ENCODE measurements at regions not wholly inside any gene's neighbourhood (a gene's known extent, or its start where the extent isn't known, plus 50 kb on each side); places are given as distances from the start of the nearest gene placed in this dataset.

GRCh38 chr9:106577121-106577520 lies 285.8 kb upstream of the ZNF462 start:
- no peaks in the 10 kb centered on the region for H3K79me2 ChIP-seq (ENCODE audit: control insufficient read depth, insufficient read depth, low read length)
- no peak overlapping the region for H3K9ac ChIP-seq (ENCODE audit: control insufficient read depth, extremely low read depth, insufficient read depth, low read length)
- no peak overlapping the region for H2AFZ ChIP-seq (ENCODE audit: control insufficient read depth, low read length)
- no peak overlapping the region for H3K4me3 ChIP-seq (ENCODE audit: control insufficient read depth in 2 of 3, extremely low read depth in 1 of 3, insufficient read depth in 2 of 3, low read depth in 1 of 3, low read length in 3 of 3)
- no peak overlapping the region for H3K4me2 ChIP-seq (ENCODE audit: control insufficient read depth, extremely low read depth, insufficient read depth, low read depth, low read length)
- no peaks in the 10 kb centered on the region for H3K9me1 ChIP-seq (ENCODE audit: control insufficient read depth, extremely low read depth, insufficient read depth, low read length)
- H3K27ac ChIP-seq (ENCODE audit: control insufficient read depth, insufficient read depth, low read length): no peak overlapping the region
- no peaks in the 10 kb centered on the region for H3K4me1 ChIP-seq (ENCODE audit: control insufficient read depth, extremely low read depth, insufficient read depth, low read length)
- DNase-seq (ENCODE audit: low read depth, low spot score) (no peak), FAIRE-seq (no peak)
- H3K27me3 ChIP-seq (ENCODE audit: control insufficient read depth, extremely low read depth, insufficient read depth, low read length): no peaks in the 10 kb centered on the region
- H3K9me3 ChIP-seq (ENCODE audit: control insufficient read depth, low read depth, low read length): no peaks in the 10 kb centered on the region
- no peaks in the 10 kb centered on the region for H3K36me3 ChIP-seq (ENCODE audit: control insufficient read depth in 2 of 2, extremely low read depth in 1 of 2, insufficient read depth in 2 of 2, low read length in 2 of 2)
- dilution Hi-C loops (cut with MboI; ENCODE audit: extremely low pct_ligation_motif_present, low sequenced_read_pairs): loop anchor here (25.0 kb wide), 1 partner anchor 285 kb away; the partner anchor contains the start of gene ZNF462
- TF ChIP-seq EZH2 (IDR thresholded peaks at IDR 0.05; ENCODE audit: low read length) (no peak), CTCF (optimal IDR thresholded peaks at IDR 0.05 in 1 of 3, IDR thresholded peaks at IDR 0.05 in 1 of 3, conservative IDR thresholded peaks at IDR 0.05 in 1 of 3; ENCODE audit: extremely low read depth in 1 of 3, insufficient read depth in 2 of 3, low read length in 3 of 3) (no peak)
- no peaks in the 10 kb centered on the region for H4K20me1 ChIP-seq (ENCODE audit: control insufficient read depth, extremely low read depth, insufficient read depth, low read length)

- Histone ChIP-seq H3K36me3 (ENCODE audit: control insufficient read depth in 2 of 2, extremely low read depth in 1 of 2, insufficient read depth in 2 of 2, low read length in 2 of 2) (no peaks in the 10 kb centered on the region), H3K9me3 (ENCODE audit: control insufficient read depth, low read depth, low read length) (no peaks in the 10 kb centered on the region), H3K4me3 (ENCODE audit: control insufficient read depth in 2 of 3, extremely low read depth in 1 of 3, insufficient read depth in 2 of 3, low read depth in 1 of 3, low read length in 3 of 3) (no peak overlapping the region), H3K79me2 (ENCODE audit: control insufficient read depth, insufficient read depth, low read length) (no peaks in the 10 kb centered on the region), H2AFZ (ENCODE audit: control insufficient read depth, low read length) (no peak overlapping the region), H4K20me1 (ENCODE audit: control insufficient read depth, extremely low read depth, insufficient read depth, low read length) (no peaks in the 10 kb centered on the region), H3K9me1 (ENCODE audit: control insufficient read depth, extremely low read depth, insufficient read depth, low read length) (no peaks in the 10 kb centered on the region), H3K27me3 (ENCODE audit: control insufficient read depth, extremely low read depth, insufficient read depth, low read length) (no peaks in the 10 kb centered on the region), H3K4me1 (ENCODE audit: control insufficient read depth, extremely low read depth, insufficient read depth, low read length) (peaks cover 13% of the 10 kb centered on the region), H3K27ac (ENCODE audit: control insufficient read depth, insufficient read depth, low read length) (no peak overlapping the region), H3K4me2 (ENCODE audit: control insufficient read depth, extremely low read depth, insufficient read depth, low read depth, low read length) (no peak overlapping the region), H3K9ac (ENCODE audit: control insufficient read depth, extremely low read depth, insufficient read depth, low read length) (no peak overlapping the region)
- dilution Hi-C loops (cut with MboI; ENCODE audit: extremely low pct_ligation_motif_present, low sequenced_read_pairs): loop anchor here (25.0 kb wide), 1 partner anchor 282 kb away; the partner anchor contains the start of gene ZNF462
- FAIRE-seq (no peak), DNase-seq (ENCODE audit: low read depth, low spot score) (no peak)
- TF ChIP-seq CTCF (optimal IDR thresholded peaks at IDR 0.05 in 1 of 3, IDR thresholded peaks at IDR 0.05 in 1 of 3, conservative IDR thresholded peaks at IDR 0.05 in 1 of 3; ENCODE audit: extremely low read depth in 1 of 3, insufficient read depth in 2 of 3, low read length in 3 of 3) (no peak), EZH2 (IDR thresholded peaks at IDR 0.05; ENCODE audit: low read length) (no peak)
Observed at GRCh38 chr9:106580546-106580945, 282.4 kb upstream of the ZNF462 start.
